GM12878 (cell line): ENCODE measurements at regions not wholly inside any gene's neighbourhood (a gene's known extent, or its start where the extent isn't known, plus 50 kb on each side); places are given as distances from the start of the nearest gene placed in this dataset.

Experiments used
- ATAC-seq: fragments of 200-7000 bp; cut with Tn5 transposase; 3 replicates; pipeline ENCODE4 v1.9.1; 2020; ENCODE audit warnings: mild to moderate bottlenecking, moderate library complexity
- BruUV-seq: library from RNA; stranded (reverse); fragments of 400-500 nt; replicated peaks from 2 replicates; lab custom pipeline; 2021; lab: Mats Ljungman, UMichigan
- CTCF ChIA-PET: fragments of 300-600 bp; sonication (Branson Sonifier 250); formaldehyde crosslinking; extraction: SDS; loops from one replicate; lab custom pipeline; 2021; ENCODE audit warnings: inconsistent platforms; lab: Yijun Ruan, JAX
- POLR2A ChIA-PET: fragments of 350-600 bp; formaldehyde crosslinking; extraction: SDS; loops from one replicate; lab custom pipeline; 2021; ENCODE audit warnings: inconsistent platforms; lab: Charles Lee
- RAD21 ChIA-PET: fragments of 300-600 bp; sonication (Branson Sonifier 250); formaldehyde crosslinking; loops from one replicate; lab custom pipeline; 2023; ENCODE audit warnings: antibody characterized with exemption; ENCODE audit not compliant: unreplicated experiment; lab: Charles Lee
- SMC1A ChIA-PET: fragments of 300-600 bp; sonication (Branson Sonifier 250); formaldehyde crosslinking; loops from one replicate; lab custom pipeline; 2023; ENCODE audit not compliant: unreplicated experiment, uncharacterized antibody; lab: Charles Lee
- DNase-seq: peaks from one replicate; pipeline ENCODE4 v3.0.0-alpha.2; 2011; ENCODE audit warnings: low read depth, low spot score
- FAIRE-seq: peaks from 3 replicates; lab custom pipeline; 2011; peaks lifted over from hg19 to GRCh38; lab: Jason Lieb, UNC
- H2AFZ ChIP-seq: 2 replicates; pipeline ENCODE4 v1.6.0; 2011; ENCODE audit warnings: low read depth, low read length, control low read depth; ENCODE audit not compliant: control insufficient read depth
- H3K27ac ChIP-seq: 2 replicates; pipeline ENCODE4 v1.5.1; 2011; ENCODE audit warnings: control low read depth; ENCODE audit not compliant: control insufficient read depth, insufficient read depth
- H3K27me3 ChIP-seq, 2 experiments: replicated peaks in 1 of 2; 2 replicates each; pipeline versions ENCODE4 v1.6.0 to v1.6.1; 2011; ENCODE audit warnings: low read length in 1 of 2; ENCODE audit not compliant: control insufficient read depth in 2 of 2, insufficient read depth in 2 of 2
- H3K36me3 ChIP-seq, 2 experiments: 2 replicates each; pipeline ENCODE4 v1.5.1; 2011; ENCODE audit warnings: low read length in 1 of 2; ENCODE audit not compliant: control insufficient read depth in 2 of 2, insufficient read depth in 2 of 2
- H3K4me1 ChIP-seq: 2 replicates; pipeline ENCODE4 v1.6.1; 2011; ENCODE audit warnings: mild to moderate bottlenecking, low read length, moderate library complexity, mixed read lengths; ENCODE audit not compliant: control insufficient read depth, insufficient read depth
- H3K4me2 ChIP-seq: 2 replicates; pipeline ENCODE4 v1.6.0; 2011; ENCODE audit warnings: control low read depth; ENCODE audit not compliant: control insufficient read depth, insufficient read depth
- H3K4me3 ChIP-seq: fragments of 200-600 bp; sonication (generic); 2 replicates; pipeline ENCODE4 v1.5.1; 2016
- H3K79me2 ChIP-seq: 2 replicates; pipeline ENCODE4 v1.6.0; 2011; ENCODE audit warnings: low read length; ENCODE audit not compliant: control insufficient read depth, insufficient read depth
- H3K9ac ChIP-seq: 2 replicates; pipeline ENCODE4 v1.8.0; 2011; ENCODE audit warnings: low read length, control low read depth, mixed read lengths; ENCODE audit not compliant: control insufficient read depth, insufficient read depth
- H3K9me3 ChIP-seq: replicated peaks from 3 replicates; pipeline ENCODE4 v1.5.1; 2011; ENCODE audit warnings: mild to moderate bottlenecking, low read length; ENCODE audit not compliant: control insufficient read depth, insufficient read depth
- H4K20me1 ChIP-seq: 2 replicates; pipeline ENCODE4 v1.6.0; 2011; ENCODE audit not compliant: control insufficient read depth, insufficient read depth
- CHD1 ChIP-seq: IDR thresholded peaks from 2 replicates; pipeline ENCODE4 v1.6.1; 2012; ENCODE audit warnings: low read depth, low read length, improper control_type of control experiment
- GATAD2B ChIP-seq: fragments of 450-650 bp; conservative IDR thresholded peaks from 2 replicates; pipeline ENCODE4 v1.6.1; 2017; ENCODE audit warnings: low read depth, mild to moderate bottlenecking, moderate library complexity
- HDGF ChIP-seq: fragments of 450-650 bp; IDR thresholded peaks from 2 replicates; pipeline ENCODE4 v1.6.1; 2016; ENCODE audit warnings: antibody characterized with exemption
- NFXL1 ChIP-seq: fragments of 450-650 bp; IDR thresholded peaks from 2 replicates; pipeline ENCODE4 v1.6.1; 2017; ENCODE audit warnings: antibody characterized with exemption, mild to moderate bottlenecking, borderline replicate concordance
- NFYA ChIP-seq: IDR thresholded peaks from 2 replicates; pipeline ENCODE4 v1.6.1; 2011; ENCODE audit warnings: low read depth, mild to moderate bottlenecking, low read length, improper control_type of control experiment, borderline replicate concordance
- NR2C2 ChIP-seq: IDR thresholded peaks from 2 replicates; pipeline ENCODE4 v1.6.1; 2011; ENCODE audit warnings: borderline replicate concordance, low read depth; ENCODE audit not compliant: control insufficient read depth, insufficient read length
- NRF1 ChIP-seq: conservative IDR thresholded peaks from 2 replicates; pipeline ENCODE4 v1.6.1; 2011; ENCODE audit warnings: mild to moderate bottlenecking, low read depth, low read length, improper control_type of control experiment
- WRNIP1 ChIP-seq: IDR thresholded peaks from 2 replicates; pipeline ENCODE4 v1.6.1; 2011; ENCODE audit warnings: low read depth, low read length, improper control_type of control experiment, borderline replicate concordance
- in situ Hi-C: fragments of 300-500 bp; cut with MboI; formaldehyde crosslinking; loops from 9 replicates; pipeline ENCODE4 v1.14.3; 2018; ENCODE audit warnings: mixed read lengths
- intact Hi-C: fragments of 100-400 bp; cut with micrococcal nuclease; formaldehyde crosslinking; loops from one replicate; pipeline ENCODE4 v1.14.2; 2022; ENCODE audit not compliant: unreplicated experiment
- TF ChIP-seq, protein P1 (sequence below): fragments of 450-650 bp; IDR thresholded peaks from 2 replicates; pipeline ENCODE4 v1.6.1; 2016; ENCODE audit warnings: mild to moderate bottlenecking

DNA sequence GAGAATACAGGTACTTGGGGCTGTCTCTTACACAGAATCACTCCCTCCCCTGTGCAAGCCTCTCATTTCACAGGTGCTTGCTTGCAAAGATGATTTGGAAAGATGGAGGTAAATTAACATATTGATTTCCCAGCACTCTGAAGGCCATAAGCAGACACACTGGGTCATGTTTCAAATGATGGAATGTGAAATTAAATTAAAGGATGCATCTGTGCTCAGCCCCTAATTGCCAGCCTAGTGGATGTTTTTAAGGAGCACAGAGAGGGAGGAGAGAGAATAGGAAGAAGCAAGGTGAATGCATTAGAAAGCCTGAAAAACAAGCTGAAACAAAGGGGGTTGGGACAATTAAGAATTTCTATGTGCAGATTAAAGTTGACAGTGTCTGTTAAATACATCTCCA is 96.1 kb upstream of the GRIP1 start:
- peaks cover 0 to 3% of the 10 kb centered on the region in 2 experiments; a peak in 1 of 4 replicates for H3K27me3 ChIP-seq
- no peaks in the 10 kb centered on the region for H3K36me3 ChIP-seq
- ATAC-seq (no peak), FAIRE-seq (no peak), DNase-seq (no peak)
- ChIA-PET POLR2A (no interaction called here), SMC1A (no interaction called here), CTCF (interaction anchor here (0.9 kb wide), 1 partner anchor 12 kb away, joined by 3 read pairs; no protein-coding TSS in a partner anchor), RAD21 (no interaction called here)
- no peak overlapping the region for H3K9ac ChIP-seq
- H3K9me3 ChIP-seq: no peaks in the 10 kb centered on the region
- no peak overlapping the region for H3K4me2 ChIP-seq
- no peak overlapping the region for H3K4me3 ChIP-seq
- no peak for TF ChIP-seq NR2C2
- no peak for TF ChIP-seq NRF1
- TF ChIP-seq HDGF: no peak
- no peak for TF ChIP-seq CHD1
- TF ChIP-seq, protein P1, sequence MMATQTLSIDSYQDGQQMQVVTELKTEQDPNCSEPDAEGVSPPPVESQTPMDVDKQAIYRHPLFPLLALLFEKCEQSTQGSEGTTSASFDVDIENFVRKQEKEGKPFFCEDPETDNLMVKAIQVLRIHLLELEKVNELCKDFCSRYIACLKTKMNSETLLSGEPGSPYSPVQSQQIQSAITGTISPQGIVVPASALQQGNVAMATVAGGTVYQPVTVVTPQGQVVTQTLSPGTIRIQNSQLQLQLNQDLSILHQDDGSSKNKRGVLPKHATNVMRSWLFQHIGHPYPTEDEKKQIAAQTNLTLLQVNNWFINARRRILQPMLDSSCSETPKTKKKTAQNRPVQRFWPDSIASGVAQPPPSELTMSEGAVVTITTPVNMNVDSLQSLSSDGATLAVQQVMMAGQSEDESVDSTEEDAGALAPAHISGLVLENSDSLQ: no peak
- no peak for TF ChIP-seq NFXL1
- TF ChIP-seq NFYA: no peak
- no peak for TF ChIP-seq WRNIP1
- TF ChIP-seq GATAD2B: no peak
- no peak overlapping the region for H2AFZ ChIP-seq
- H3K27ac ChIP-seq: no peak overlapping the region
- H3K4me1 ChIP-seq: peaks cover 5% of the 10 kb centered on the region; the same call in 1 of the 2 replicates
- no peaks in the 10 kb centered on the region for H4K20me1 ChIP-seq
- no peaks in the 10 kb centered on the region for H3K79me2 ChIP-seq
- in situ Hi-C loops (no loop called here), intact Hi-C loops (no loop called here)
- no TSS peak for BruUV-seq
